ENCODE measurements at regions not wholly inside any gene's neighbourhood (a gene's known extent, or its start where the extent isn't known, plus 50 kb on each side); places are given as distances from the start of the nearest gene placed in this dataset.

- DNase-seq, result no peak
These were observed 82.9 kb downstream of the HES1 start for GRCh38 chr3:194218646-194219453.

GRCh38 chr3:194219826-194220410 is 84.0 kb downstream of the HES1 start:
- DNase-seq, result no peak

- no peak for DNase-seq
These were observed 85.0 kb downstream of the HES1 start for GRCh38 chr3:194220901-194221326.

GRCh38 chr3:194221336-194221735 is 85.4 kb downstream of the HES1 start:
- no peak for DNase-seq

- DNase-seq, result no peak
These were observed 88.0 kb downstream of the HES1 start for GRCh38 chr3:194223951-194224350.

- DNase-seq, result no peak
These were observed 88.8 kb downstream of the HES1 start for GRCh38 chr3:194224471-194225417.

GRCh38 chr3:194225418-194225812 is 89.5 kb downstream of the HES1 start:
- no peak for DNase-seq

GRCh38 chr3:194225988-194226663 is 90.2 kb downstream of the HES1 start:
- no peak for DNase-seq

GRCh38 chr3:194231929-194232832 is 96.2 kb downstream of the HES1 start:
- DNase-seq, result no peak

- no peak for DNase-seq
These were observed 97.2 kb downstream of the HES1 start for GRCh38 chr3:194233150-194233549.

GRCh38 chr3:194235160-194235559 is 99.2 kb downstream of the HES1 start:
- DNase-seq, result no peak

- no peak for DNase-seq
These were observed 101.2 kb downstream of the HES1 start for GRCh38 chr3:194237110-194237509.

GRCh38 chr3:194240766-194241165 is 104.8 kb downstream of the HES1 start:
- DNase-seq, result no peak

GRCh38 chr3:194243172-194243837 is 107.4 kb downstream of the HES1 start:
- DNase-seq, result no peak

- DNase-seq, result no peak
These were observed 107.0 kb downstream of the CPN2 start for GRCh38 chr3:194244167-194244566.

- DNase-seq, result no peak
These were observed 105.7 kb downstream of the CPN2 start for GRCh38 chr3:194245474-194245873.

- no peak for DNase-seq
These were observed 105.1 kb downstream of the CPN2 start for GRCh38 chr3:194245975-194246561.

GRCh38 chr3:194246709-194247349 is 104.3 kb downstream of the CPN2 start:
- no peak for DNase-seq

GRCh38 chr3:194247350-194247740 is 103.8 kb downstream of the CPN2 start:
- DNase-seq, result no peak

Data from stimulated activated naive CD4-positive, alpha-beta T cell treated with Interleukin-2 at 50 U/mL for 16 hours (primary cell).